RCC 7860 (cell line): ENCODE measurements at regions not wholly inside any gene's neighbourhood (a gene's known extent, or its start where the extent isn't known, plus 50 kb on each side); places are given as distances from the start of the nearest gene placed in this dataset.

ENCODE experiments used
- DNase-seq: peaks from one replicate; pipeline ENCODE4 v3.0.0-alpha.2; 2015; ENCODE audit warnings: low spot score
- FAIRE-seq: peaks from 2 replicates; lab custom pipeline; 2012; peaks lifted over from hg19 to GRCh38; lab: Jason Lieb, UNC

- FAIRE-seq: no peak
- DNase-seq: no peak
Measured at GRCh38 chr11:64499261-64500004, 56.3 kb upstream of the SLC22A11 start.

- FAIRE-seq (no peak), DNase-seq (no peak)
Measured at GRCh38 chr11:64500176-64501013, 55.3 kb upstream of the SLC22A11 start.

DNA sequence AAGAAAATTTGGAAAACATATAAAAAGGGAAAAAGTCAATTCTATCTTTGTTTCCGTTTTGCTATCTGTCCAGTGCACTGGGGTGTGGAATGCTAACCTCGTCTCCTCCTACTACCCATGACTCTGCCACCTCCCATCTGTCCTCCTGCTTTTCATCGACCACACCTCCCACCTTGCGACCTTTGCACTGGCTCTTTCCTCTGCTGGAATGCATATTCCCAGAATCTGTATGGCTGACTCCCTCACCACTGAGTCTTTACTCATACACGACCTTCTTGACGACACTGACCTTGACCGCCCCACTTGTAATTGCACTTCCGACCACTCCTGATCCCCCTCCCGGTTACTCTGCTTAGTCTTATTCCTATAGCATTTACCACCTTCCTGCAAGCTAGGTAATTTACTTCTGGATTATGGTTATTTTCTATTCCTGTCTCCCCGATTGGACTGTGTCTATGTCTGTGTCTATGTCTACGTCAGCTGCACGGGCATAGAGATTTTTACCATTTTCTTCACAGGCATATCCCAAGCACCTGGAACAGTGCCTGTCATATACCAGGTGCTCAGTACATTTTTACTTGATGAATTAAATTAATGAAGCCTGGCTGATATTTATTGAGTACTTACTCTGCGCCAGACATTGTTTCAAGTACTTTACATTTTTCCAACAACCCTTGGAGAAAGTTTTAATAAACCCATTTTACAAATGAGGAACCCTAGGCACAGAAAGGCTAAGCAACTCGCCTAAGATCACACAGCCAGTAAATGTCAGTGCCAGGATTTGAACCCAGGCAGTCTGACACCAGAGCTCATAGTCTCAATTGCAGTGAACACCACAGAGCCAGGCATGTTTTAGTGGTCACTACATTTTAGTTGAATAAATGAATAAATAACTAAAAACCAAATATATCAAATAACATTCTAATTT is 54.0 kb upstream of the SLC22A11 start:
- no peak for FAIRE-seq

DNA sequence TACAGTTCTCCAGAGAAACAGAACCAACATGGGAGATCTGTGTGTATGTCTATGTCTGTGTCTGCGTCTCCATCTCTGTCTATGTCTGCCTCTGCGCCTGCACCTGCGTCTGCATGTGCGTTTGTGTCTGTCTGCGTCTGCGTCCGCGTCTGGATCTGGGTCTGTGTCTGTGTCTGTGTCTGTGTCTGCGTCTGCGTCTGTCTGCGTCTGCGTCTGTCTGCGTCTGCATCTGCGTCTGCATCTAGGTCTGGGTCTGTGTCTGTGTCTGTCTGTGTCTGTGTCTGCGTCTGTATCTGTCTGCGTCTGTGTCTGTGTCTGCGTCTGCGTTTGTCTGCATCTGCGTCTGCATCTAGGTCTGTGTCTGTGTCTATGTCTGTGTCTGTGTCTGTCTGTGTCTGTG is 53.1 kb upstream of the SLC22A11 start:
- FAIRE-seq (no peak), DNase-seq (no peak)

More for the DNA sequence above, 54.0 kb upstream of the SLC22A11 start:
- DNase-seq: no peak

DNA sequence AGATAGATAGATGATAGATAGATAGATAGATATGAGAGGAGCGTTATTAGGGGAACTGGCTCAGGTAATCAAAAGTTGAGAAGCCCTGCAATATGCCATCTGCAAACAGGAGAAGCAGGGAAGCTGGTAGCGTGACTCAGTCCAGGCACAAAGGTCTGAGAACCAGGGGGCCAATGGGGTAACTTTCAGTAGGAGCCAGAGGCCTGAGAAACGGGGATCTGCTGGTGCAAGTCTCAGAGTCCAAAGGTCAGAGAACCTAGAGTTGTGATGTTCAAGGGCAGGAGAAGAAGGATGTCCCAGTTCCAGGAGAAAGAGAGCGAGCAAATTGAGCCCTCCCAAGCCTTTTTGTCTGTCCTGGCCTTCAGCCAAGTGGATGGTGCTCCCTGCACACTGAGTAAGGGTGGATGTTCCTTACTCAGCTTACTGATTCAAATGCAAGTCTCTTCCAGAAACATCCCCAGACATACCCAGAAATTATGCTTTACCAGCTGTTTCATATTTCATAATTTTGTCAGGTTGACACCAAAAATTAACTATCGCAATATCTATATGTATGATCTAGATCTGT is 52.5 kb upstream of the SLC22A11 start:
- FAIRE-seq (no peak), DNase-seq (no peak)

GRCh38 chr11:64504999-64505398 is 50.7 kb upstream of the SLC22A11 start:
- FAIRE-seq: no peak
- DNase-seq: no peak
